Ovary (tissue), 3 donors: ENCODE measurements at regions not wholly inside any gene's neighbourhood (a gene's known extent, or its start where the extent isn't known, plus 50 kb on each side); places are given as distances from the start of the nearest gene placed in this dataset.

ENCODE experiments used
- EP300 ChIP-seq: sonication (generic); formaldehyde crosslinking; IDR thresholded peaks from one replicate; pipeline ENCODE4 v1.6.1; 2017; ENCODE audit warnings: antibody characterized with exemption
- TF ChIP-seq, protein P1 (sequence below), 3 donors: fragments of 450-650 bp in 2 of 3; fragments of 200-600 bp in 1 of 3; IDR thresholded peaks; one replicate each; pipeline versions ENCODE4 v1.5.1 to v1.8.0; 2016 to 2022; ENCODE audit warnings: antibody characterized with exemption in 3 of 3, mild to moderate bottlenecking in 1 of 3
- donor health status: DM: no; HTN: no; CAD: no.

DNA sequence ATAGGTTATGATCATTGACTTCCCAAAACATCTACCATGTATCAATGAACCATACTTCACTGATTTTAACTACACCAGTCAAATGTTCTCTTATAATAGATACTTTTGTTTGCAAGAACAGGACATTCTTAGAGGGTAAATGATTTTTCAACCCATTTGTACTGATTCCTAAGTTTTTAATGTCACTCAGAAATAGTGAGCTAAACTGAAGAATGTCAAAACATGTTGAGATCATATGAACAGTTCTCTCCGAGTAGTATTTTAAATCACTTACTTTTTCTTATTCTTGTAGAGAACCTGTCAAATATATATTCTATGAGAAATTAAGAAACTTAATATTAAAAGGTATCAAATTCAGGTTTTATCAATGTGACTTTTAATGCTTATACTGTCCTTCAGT is 1362.9 kb upstream of the SLC39A10 start:
- TF ChIP-seq, protein P1, sequence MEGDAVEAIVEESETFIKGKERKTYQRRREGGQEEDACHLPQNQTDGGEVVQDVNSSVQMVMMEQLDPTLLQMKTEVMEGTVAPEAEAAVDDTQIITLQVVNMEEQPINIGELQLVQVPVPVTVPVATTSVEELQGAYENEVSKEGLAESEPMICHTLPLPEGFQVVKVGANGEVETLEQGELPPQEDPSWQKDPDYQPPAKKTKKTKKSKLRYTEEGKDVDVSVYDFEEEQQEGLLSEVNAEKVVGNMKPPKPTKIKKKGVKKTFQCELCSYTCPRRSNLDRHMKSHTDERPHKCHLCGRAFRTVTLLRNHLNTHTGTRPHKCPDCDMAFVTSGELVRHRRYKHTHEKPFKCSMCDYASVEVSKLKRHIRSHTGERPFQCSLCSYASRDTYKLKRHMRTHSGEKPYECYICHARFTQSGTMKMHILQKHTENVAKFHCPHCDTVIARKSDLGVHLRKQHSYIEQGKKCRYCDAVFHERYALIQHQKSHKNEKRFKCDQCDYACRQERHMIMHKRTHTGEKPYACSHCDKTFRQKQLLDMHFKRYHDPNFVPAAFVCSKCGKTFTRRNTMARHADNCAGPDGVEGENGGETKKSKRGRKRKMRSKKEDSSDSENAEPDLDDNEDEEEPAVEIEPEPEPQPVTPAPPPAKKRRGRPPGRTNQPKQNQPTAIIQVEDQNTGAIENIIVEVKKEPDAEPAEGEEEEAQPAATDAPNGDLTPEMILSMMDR (IDR thresholded peaks at IDR 0.05): no peak
- no peak for TF ChIP-seq EP300
